ENCODE measurements at regions not wholly inside any gene's neighbourhood (a gene's known extent, or its start where the extent isn't known, plus 50 kb on each side); places are given as distances from the start of the nearest gene placed in this dataset.

GRCh38 chr9:86771941-86772634, 175.2 kb downstream of the GAS1 start:
- Histone ChIP-seq H3K27ac (ENCODE audit: low read depth, low read length) (no peak overlapping the region), H3K4me3 (ENCODE audit: insufficient read depth, low read depth, low read length) (no peak overlapping the region), H3K4me2 (ENCODE audit: low read length) (no peak overlapping the region), H2AFZ (ENCODE audit: low read depth, low read length) (no peak overlapping the region), H3K79me2 (ENCODE audit: insufficient read depth, low read length) (no peaks in the 10 kb centered on the region), H3K9me3 (ENCODE audit: insufficient read depth, low read depth, low read length) (no peaks in the 10 kb centered on the region), H3K9ac (ENCODE audit: low read length) (no peak overlapping the region), H3K27me3 (ENCODE audit: insufficient read depth, low read length) (no peaks in the 10 kb centered on the region), H3K36me3 (ENCODE audit: insufficient read depth, low read length) (no peaks in the 10 kb centered on the region), H3K4me1 (ENCODE audit: insufficient read depth, low read length) (peaks cover 6% of the 10 kb centered on the region), H4K20me1 (ENCODE audit: insufficient read depth, low read length) (no peaks in the 10 kb centered on the region)
- Mint-ChIP-seq H3K9me3 (ENCODE audit: unreplicated experiment) (peaks cover 1% of the 10 kb centered on the region), H3K4me1 (ENCODE audit: low read depth, unreplicated experiment) (peaks cover 9% of the 10 kb centered on the region), H3K27me3 (ENCODE audit: low read depth, unreplicated experiment) (peaks cover 14% of the 10 kb centered on the region), H3K27ac (ENCODE audit: unreplicated experiment) (no peak overlapping the region), H3K4me3 (ENCODE audit: unreplicated experiment) (no peak overlapping the region), H3K36me3 (ENCODE audit: low read depth, unreplicated experiment) (no peaks in the 10 kb centered on the region)
- no peak for TF ChIP-seq EZH2 (IDR thresholded peaks at IDR 0.05; ENCODE audit: insufficient read depth, low read length)
- TF ChIP-seq, protein P1, sequence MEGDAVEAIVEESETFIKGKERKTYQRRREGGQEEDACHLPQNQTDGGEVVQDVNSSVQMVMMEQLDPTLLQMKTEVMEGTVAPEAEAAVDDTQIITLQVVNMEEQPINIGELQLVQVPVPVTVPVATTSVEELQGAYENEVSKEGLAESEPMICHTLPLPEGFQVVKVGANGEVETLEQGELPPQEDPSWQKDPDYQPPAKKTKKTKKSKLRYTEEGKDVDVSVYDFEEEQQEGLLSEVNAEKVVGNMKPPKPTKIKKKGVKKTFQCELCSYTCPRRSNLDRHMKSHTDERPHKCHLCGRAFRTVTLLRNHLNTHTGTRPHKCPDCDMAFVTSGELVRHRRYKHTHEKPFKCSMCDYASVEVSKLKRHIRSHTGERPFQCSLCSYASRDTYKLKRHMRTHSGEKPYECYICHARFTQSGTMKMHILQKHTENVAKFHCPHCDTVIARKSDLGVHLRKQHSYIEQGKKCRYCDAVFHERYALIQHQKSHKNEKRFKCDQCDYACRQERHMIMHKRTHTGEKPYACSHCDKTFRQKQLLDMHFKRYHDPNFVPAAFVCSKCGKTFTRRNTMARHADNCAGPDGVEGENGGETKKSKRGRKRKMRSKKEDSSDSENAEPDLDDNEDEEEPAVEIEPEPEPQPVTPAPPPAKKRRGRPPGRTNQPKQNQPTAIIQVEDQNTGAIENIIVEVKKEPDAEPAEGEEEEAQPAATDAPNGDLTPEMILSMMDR (IDR thresholded peaks at IDR 0.05; ENCODE audit: insufficient read depth, low read depth, low read length), result no peak
- DNase-seq (ENCODE audit: low read depth) (no peak), FAIRE-seq (no peak)

DNA sequence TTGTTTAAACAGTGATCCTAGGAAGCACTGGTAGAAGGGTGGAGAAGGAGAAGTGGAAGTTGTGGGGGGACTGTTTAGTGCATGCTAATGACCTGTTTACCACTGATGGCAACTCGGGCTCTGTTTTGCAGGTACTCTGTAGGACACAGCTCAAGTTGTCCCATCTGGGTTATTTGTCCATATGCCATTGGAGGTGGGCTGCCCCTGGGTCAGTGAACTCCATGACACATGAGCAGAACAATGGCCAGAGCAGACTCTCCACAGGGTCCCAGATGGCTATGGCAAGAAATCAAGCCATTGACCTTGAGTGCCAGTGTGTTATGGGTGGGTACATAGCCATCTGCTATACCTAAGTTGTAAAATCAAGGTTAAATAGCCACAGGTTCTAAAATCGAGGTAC, 175.9 kb downstream of the GAS1 start:
- no peak for TF ChIP-seq EZH2 (IDR thresholded peaks at IDR 0.05; ENCODE audit: insufficient read depth, low read length)
- TF ChIP-seq, protein P1 (IDR thresholded peaks at IDR 0.05; ENCODE audit: insufficient read depth, low read depth, low read length), result no peak
- Histone ChIP-seq H3K9ac (ENCODE audit: low read length) (no peak overlapping the region), H3K4me3 (ENCODE audit: insufficient read depth, low read depth, low read length) (no peak overlapping the region), H3K4me1 (ENCODE audit: insufficient read depth, low read length) (peaks cover 12% of the 10 kb centered on the region), H3K79me2 (ENCODE audit: insufficient read depth, low read length) (no peaks in the 10 kb centered on the region), H3K9me3 (ENCODE audit: insufficient read depth, low read depth, low read length) (no peaks in the 10 kb centered on the region), H3K36me3 (ENCODE audit: insufficient read depth, low read length) (no peaks in the 10 kb centered on the region), H3K4me2 (ENCODE audit: low read length) (no peak overlapping the region), H4K20me1 (ENCODE audit: insufficient read depth, low read length) (no peaks in the 10 kb centered on the region), H3K27ac (ENCODE audit: low read depth, low read length) (no peak overlapping the region), H3K27me3 (ENCODE audit: insufficient read depth, low read length) (no peaks in the 10 kb centered on the region), H2AFZ (ENCODE audit: low read depth, low read length) (no peak overlapping the region)
- Mint-ChIP-seq H3K27me3 (ENCODE audit: low read depth, unreplicated experiment) (peaks cover 14% of the 10 kb centered on the region), H3K36me3 (ENCODE audit: low read depth, unreplicated experiment) (peaks cover 3% of the 10 kb centered on the region), H3K4me3 (ENCODE audit: unreplicated experiment) (no peak overlapping the region), H3K4me1 (ENCODE audit: low read depth, unreplicated experiment) (peaks cover 15% of the 10 kb centered on the region), H3K27ac (ENCODE audit: unreplicated experiment) (no peak overlapping the region), H3K9me3 (ENCODE audit: unreplicated experiment) (peaks cover 1% of the 10 kb centered on the region)
- no peak for FAIRE-seq
- DNase-seq (ENCODE audit: low read depth), result no peak

GRCh38 chr9:86768709-86769108, 178.6 kb downstream of the GAS1 start:
- Histone ChIP-seq H3K4me1 (ENCODE audit: insufficient read depth, low read length) (peaks cover 14% of the 10 kb centered on the region), H3K9ac (ENCODE audit: low read length) (no peak overlapping the region), H3K79me2 (ENCODE audit: insufficient read depth, low read length) (no peaks in the 10 kb centered on the region), H3K9me3 (ENCODE audit: insufficient read depth, low read depth, low read length) (no peaks in the 10 kb centered on the region), H3K36me3 (ENCODE audit: insufficient read depth, low read length) (no peaks in the 10 kb centered on the region), H4K20me1 (ENCODE audit: insufficient read depth, low read length) (no peaks in the 10 kb centered on the region), H3K27me3 (ENCODE audit: insufficient read depth, low read length) (no peaks in the 10 kb centered on the region), H3K4me2 (ENCODE audit: low read length) (no peak overlapping the region), H3K27ac (ENCODE audit: low read depth, low read length) (no peak overlapping the region), H2AFZ (ENCODE audit: low read depth, low read length) (no peak overlapping the region), H3K4me3 (ENCODE audit: insufficient read depth, low read depth, low read length) (no peak overlapping the region)
- FAIRE-seq (no peak), DNase-seq (ENCODE audit: low read depth) (no peak)
- Mint-ChIP-seq H3K4me3 (ENCODE audit: unreplicated experiment) (no peak overlapping the region), H3K9me3 (ENCODE audit: unreplicated experiment) (peaks cover 3% of the 10 kb centered on the region), H3K27me3 (ENCODE audit: low read depth, unreplicated experiment) (peaks cover 8% of the 10 kb centered on the region), H3K36me3 (ENCODE audit: low read depth, unreplicated experiment) (peaks cover 3% of the 10 kb centered on the region), H3K27ac (ENCODE audit: unreplicated experiment) (no peak overlapping the region), H3K4me1 (ENCODE audit: low read depth, unreplicated experiment) (peaks cover 15% of the 10 kb centered on the region)
- TF ChIP-seq, protein P1 (IDR thresholded peaks at IDR 0.05; ENCODE audit: insufficient read depth, low read depth, low read length), result no peak
- no peak for TF ChIP-seq EZH2 (IDR thresholded peaks at IDR 0.05; ENCODE audit: insufficient read depth, low read length)

All from astrocyte (in vitro differentiated cells and primary cell).